HG03196 (cell line): ENCODE measurements at regions not wholly inside any gene's neighbourhood (a gene's known extent, or its start where the extent isn't known, plus 50 kb on each side); places are given as distances from the start of the nearest gene placed in this dataset.

Experiments
- ATAC-seq: cut with Tn5 transposase; IDR thresholded peaks from one replicate; pipeline ENCODE4 v1.9.1; 2021; ENCODE audit not compliant: unreplicated experiment

GRCh38 chr7:130990178-130990832 lies 256.3 kb upstream of the KLF14 start:
- ATAC-seq, result no peak

- ATAC-seq, result no peak
These were observed 259.8 kb upstream of the KLF14 start for GRCh38 chr7:130993671-130994365.

- no peak for ATAC-seq
These were observed 260.5 kb upstream of the KLF14 start for GRCh38 chr7:130994378-130995115.

GRCh38 chr7:130995252-130996081 lies 261.5 kb upstream of the KLF14 start:
- no peak for ATAC-seq

GRCh38 chr7:130996205-130996832 lies 262.3 kb upstream of the KLF14 start:
- ATAC-seq, result no peak

GRCh38 chr7:130996833-130997231 lies 262.8 kb upstream of the KLF14 start:
- ATAC-seq, result no peak

- ATAC-seq, result no peak
These were observed 265.1 kb upstream of the KLF14 start for GRCh38 chr7:130998993-130999602.

GRCh38 chr7:130999926-131000325 lies 265.9 kb upstream of the KLF14 start:
- ATAC-seq, result no peak

GRCh38 chr7:131000389-131000788 lies 266.4 kb upstream of the KLF14 start:
- no peak for ATAC-seq

GRCh38 chr7:131000873-131001272 lies 266.9 kb upstream of the KLF14 start:
- no peak for ATAC-seq

- ATAC-seq, result no peak
These were observed 268.6 kb upstream of the KLF14 start for GRCh38 chr7:131002600-131002999.

GRCh38 chr7:131003634-131004033 lies 269.6 kb upstream of the KLF14 start:
- no peak for ATAC-seq

- ATAC-seq, result no peak
These were observed 270.4 kb upstream of the KLF14 start for GRCh38 chr7:131004371-131004770.

- ATAC-seq, result peak; percentile 41
These were observed 273.7 kb upstream of the KLF14 start for GRCh38 chr7:131007439-131008330.

GRCh38 chr7:131008840-131009711 lies 275.1 kb upstream of the KLF14 start:
- ATAC-seq, result no peak

GRCh38 chr7:131010029-131010716 lies 276.2 kb upstream of the KLF14 start:
- no peak for ATAC-seq

GRCh38 chr7:131010717-131011431 lies 276.9 kb upstream of the KLF14 start:
- no peak for ATAC-seq
